ENCODE measurements at regions not wholly inside any gene's neighbourhood (a gene's known extent, or its start where the extent isn't known, plus 50 kb on each side); places are given as distances from the start of the nearest gene placed in this dataset.
"Not testable (repeated sequence)": the region's sequence is repeated elsewhere in the genome, so short reads cannot be mapped to it uniquely, and the experiment has no call there.

GRCh38 chr3:21894459-21895340, 143.7 kb upstream of the ZNF385D start:
- DNase-seq (ENCODE audit: low read depth): no peak

GRCh38 chr3:21898316-21898715, 147.3 kb upstream of the ZNF385D start:
- no peak for DNase-seq (ENCODE audit: low read depth)

- no peak for DNase-seq (ENCODE audit: low read depth)
Observed at GRCh38 chr3:21901484-21901883, 150.5 kb upstream of the ZNF385D start.

GRCh38 chr3:21902956-21903355, 151.9 kb upstream of the ZNF385D start:
- DNase-seq (ENCODE audit: low read depth): no peak

- DNase-seq (ENCODE audit: low read depth): no peak
Observed at GRCh38 chr3:21909096-21909495, 158.1 kb upstream of the ZNF385D start.

- DNase-seq (ENCODE audit: low read depth): no peak
Observed at GRCh38 chr3:21912711-21913110, 161.7 kb upstream of the ZNF385D start.

- DNase-seq (ENCODE audit: low read depth): no peak
Observed at GRCh38 chr3:21913791-21914190, 162.8 kb upstream of the ZNF385D start.

- DNase-seq (ENCODE audit: low read depth): no peak
Observed at GRCh38 chr3:21914451-21914850, 163.4 kb upstream of the ZNF385D start.

- no peak for DNase-seq (ENCODE audit: low read depth)
Observed at GRCh38 chr3:21919383-21919782, 168.4 kb upstream of the ZNF385D start.

GRCh38 chr3:21920421-21920861, 169.4 kb upstream of the ZNF385D start:
- no peak for DNase-seq (ENCODE audit: low read depth)

- DNase-seq (ENCODE audit: low read depth): not testable (repeated sequence)
Observed at GRCh38 chr3:21923156-21923555, 172.1 kb upstream of the ZNF385D start.

- DNase-seq (ENCODE audit: low read depth): no peak
Observed at GRCh38 chr3:21927261-21927660, 176.3 kb upstream of the ZNF385D start.

GRCh38 chr3:21934591-21934990, 183.6 kb upstream of the ZNF385D start:
- DNase-seq (ENCODE audit: low read depth): no peak

- no peak for DNase-seq (ENCODE audit: low read depth)
Observed at GRCh38 chr3:21936207-21936606, 185.2 kb upstream of the ZNF385D start.

- DNase-seq (ENCODE audit: low read depth): no peak
Observed at GRCh38 chr3:21938267-21938681, 187.3 kb upstream of the ZNF385D start.

- no peak for DNase-seq (ENCODE audit: low read depth)
Observed at GRCh38 chr3:21942328-21942727, 191.3 kb upstream of the ZNF385D start.

- DNase-seq (ENCODE audit: low read depth): no peak
Observed at GRCh38 chr3:21944251-21944650, 193.2 kb upstream of the ZNF385D start.

GRCh38 chr3:21952856-21953255, 201.8 kb upstream of the ZNF385D start:
- DNase-seq (ENCODE audit: low read depth): no peak

GRCh38 chr3:21954709-21955108, 203.7 kb upstream of the ZNF385D start:
- no peak for DNase-seq (ENCODE audit: low read depth)

- no peak for DNase-seq (ENCODE audit: low read depth)
Observed at GRCh38 chr3:21955406-21955805, 204.4 kb upstream of the ZNF385D start.

- DNase-seq (ENCODE audit: low read depth): no peak
Observed at GRCh38 chr3:21960033-21960432, 209.0 kb upstream of the ZNF385D start.

GRCh38 chr3:21962456-21962855, 211.4 kb upstream of the ZNF385D start:
- no peak for DNase-seq (ENCODE audit: low read depth)

- not testable (repeated sequence) for DNase-seq (ENCODE audit: low read depth)
Observed at GRCh38 chr3:21966457-21966856, 215.4 kb upstream of the ZNF385D start.

- DNase-seq (ENCODE audit: low read depth): no peak
Observed at GRCh38 chr3:21979706-21980105, 228.7 kb upstream of the ZNF385D start.

Data from activated T-cell treated with anti-CD3 and anti-CD28 coated beads for 1 hour (primary cell).